SH-SY5Y (cell line): ENCODE measurements at regions not wholly inside any gene's neighbourhood (a gene's known extent, or its start where the extent isn't known, plus 50 kb on each side); places are given as distances from the start of the nearest gene placed in this dataset.

Experiments used
- GATA2 ChIP-seq: IDR thresholded peaks from 2 replicates; pipeline ENCODE4 v1.6.1; 2011; ENCODE audit warnings: mild to moderate bottlenecking, low read depth, low read length
- GATA3 ChIP-seq: IDR thresholded peaks from 2 replicates; pipeline ENCODE4 v1.6.1; 2011; ENCODE audit warnings: low read depth, mild to moderate bottlenecking, low read length, moderate library complexity

GRCh38 chr2:129550536-129550935, 428.9 kb upstream of the RAB6C start:
- TF ChIP-seq GATA3 (no peak), GATA2 (no peak)
